ENCODE measurements at regions not wholly inside any gene's neighbourhood (a gene's known extent, or its start where the extent isn't known, plus 50 kb on each side); places are given as distances from the start of the nearest gene placed in this dataset.

GRCh38 chr13:82925114-82925513 is 957.2 kb downstream of the SLITRK1 start:
- TF ChIP-seq, protein P1, sequence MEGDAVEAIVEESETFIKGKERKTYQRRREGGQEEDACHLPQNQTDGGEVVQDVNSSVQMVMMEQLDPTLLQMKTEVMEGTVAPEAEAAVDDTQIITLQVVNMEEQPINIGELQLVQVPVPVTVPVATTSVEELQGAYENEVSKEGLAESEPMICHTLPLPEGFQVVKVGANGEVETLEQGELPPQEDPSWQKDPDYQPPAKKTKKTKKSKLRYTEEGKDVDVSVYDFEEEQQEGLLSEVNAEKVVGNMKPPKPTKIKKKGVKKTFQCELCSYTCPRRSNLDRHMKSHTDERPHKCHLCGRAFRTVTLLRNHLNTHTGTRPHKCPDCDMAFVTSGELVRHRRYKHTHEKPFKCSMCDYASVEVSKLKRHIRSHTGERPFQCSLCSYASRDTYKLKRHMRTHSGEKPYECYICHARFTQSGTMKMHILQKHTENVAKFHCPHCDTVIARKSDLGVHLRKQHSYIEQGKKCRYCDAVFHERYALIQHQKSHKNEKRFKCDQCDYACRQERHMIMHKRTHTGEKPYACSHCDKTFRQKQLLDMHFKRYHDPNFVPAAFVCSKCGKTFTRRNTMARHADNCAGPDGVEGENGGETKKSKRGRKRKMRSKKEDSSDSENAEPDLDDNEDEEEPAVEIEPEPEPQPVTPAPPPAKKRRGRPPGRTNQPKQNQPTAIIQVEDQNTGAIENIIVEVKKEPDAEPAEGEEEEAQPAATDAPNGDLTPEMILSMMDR (conservative IDR thresholded peaks at IDR 0.05): no peak
- no peak for TF ChIP-seq ZFX (IDR thresholded peaks at IDR 0.05)
